H1 (cell line): ENCODE measurements at regions not wholly inside any gene's neighbourhood (a gene's known extent, or its start where the extent isn't known, plus 50 kb on each side); places are given as distances from the start of the nearest gene placed in this dataset.

ENCODE experiments used
- CTCF ChIA-PET: fragments of 300-600 bp; sonication (Branson Sonifier 250); formaldehyde crosslinking; loops from one replicate; lab custom pipeline; 2021; ENCODE audit not compliant: partially characterized antibody; lab: Charles Lee
- POLR2A ChIA-PET: fragments of 300-600 bp; sonication (Branson Sonifier 250); formaldehyde crosslinking; loops from one replicate; lab custom pipeline; 2021; ENCODE audit warnings: inconsistent platforms; ENCODE audit not compliant: partially characterized antibody; lab: Charles Lee
- DNase-seq, 2 experiments: peaks; one replicate each; pipeline versions ENCODE4 v3.0.0 to v3.0.0-alpha.2; 2010 to 2022; ENCODE audit warnings: low spot score in 2 of 2, low read depth in 1 of 2, mixed read lengths in 1 of 2
- FAIRE-seq: peaks from 2 replicates; lab custom pipeline; 2011; peaks lifted over from hg19 to GRCh38; lab: Jason Lieb, UNC
- H2AFZ ChIP-seq: 2 replicates; pipeline ENCODE4 v1.8.1; 2012; ENCODE audit warnings: low read length, inconsistent platforms
- H2AK5ac ChIP-seq: 2 replicates; pipeline ENCODE4 v1.6.1; 2013; ENCODE audit warnings: low read depth, low read length
- H2BK120ac ChIP-seq: replicated peaks from 2 replicates; pipeline ENCODE3; 2013; ENCODE audit warnings: low read depth, low read length, inconsistent platforms
- H2BK12ac ChIP-seq: 2 replicates; pipeline ENCODE4 v1.6.1; 2013; ENCODE audit warnings: low read depth, low read length
- H2BK15ac ChIP-seq: 2 replicates; pipeline ENCODE4 v1.6.1; 2013; ENCODE audit warnings: low read length
- H2BK20ac ChIP-seq: 2 replicates; pipeline ENCODE4 v1.6.1; 2013; ENCODE audit warnings: low read length
- H2BK5ac ChIP-seq: 2 replicates; pipeline ENCODE4 v1.6.1; 2013; ENCODE audit warnings: low read depth, low read length
- H3K14ac ChIP-seq: 2 replicates; pipeline ENCODE4 v1.6.1; 2013; ENCODE audit warnings: inconsistent platforms; ENCODE audit not compliant: insufficient read length
- H3K18ac ChIP-seq: 2 replicates; pipeline ENCODE4 v1.6.1; 2013; ENCODE audit warnings: low read length; ENCODE audit errors: extremely low read depth
- H3K23ac ChIP-seq: 2 replicates; pipeline ENCODE4 v1.6.1; 2013; ENCODE audit warnings: inconsistent platforms; ENCODE audit not compliant: insufficient read length
- H3K23me2 ChIP-seq: 2 replicates; pipeline ENCODE4 v1.6.1; 2013; ENCODE audit warnings: low read depth, low read length
- H3K27ac ChIP-seq: 2 replicates; pipeline ENCODE4 v1.6.1; 2011; ENCODE audit warnings: low read depth, low read length, inconsistent platforms
- H3K27me3 ChIP-seq, 4 experiments: replicated peaks in 1 of 4; 1 replicate in 1 of 4; 2 replicates in 3 of 4; pipeline versions ENCODE4 v1.6.1 to v1.8.1; 2011 to 2013; ENCODE audit warnings: low read length in 3 of 4, mild to moderate bottlenecking in 3 of 4, inconsistent platforms in 2 of 4, mixed read lengths in 2 of 4, moderate library complexity in 1 of 4; ENCODE audit not compliant: control insufficient read depth in 3 of 4, insufficient read depth in 3 of 4; ENCODE audit errors: extremely low read depth in 1 of 4
- H3K36me3 ChIP-seq, 4 experiments: 2 replicates each; pipeline versions ENCODE4 v1.6.1 to v1.8.1; 2011 to 2013; ENCODE audit warnings: mild to moderate bottlenecking in 4 of 4, low read length in 3 of 4, moderate library complexity in 2 of 4, control low read depth in 1 of 4, inconsistent platforms in 1 of 4; ENCODE audit not compliant: insufficient read depth in 4 of 4, control insufficient read depth in 2 of 4
- H3K4ac ChIP-seq: replicated peaks from 2 replicates; pipeline ENCODE3; 2013; ENCODE audit warnings: low read length, low read depth, mixed read lengths, inconsistent platforms; ENCODE audit not compliant: insufficient read length
- H3K4me1 ChIP-seq, 4 experiments: replicated peaks in 1 of 4; 1 replicate in 1 of 4; 2 replicates in 3 of 4; pipeline versions ENCODE4 v1.6.1 to v1.8.1; 2011 to 2013; ENCODE audit warnings: low read length in 3 of 4, inconsistent platforms in 2 of 4, mixed read lengths in 1 of 4; ENCODE audit not compliant: insufficient read depth in 4 of 4, control insufficient read depth in 3 of 4
- H3K4me2 ChIP-seq, 2 experiments: 2 replicates each; pipeline versions ENCODE4 v1.6.1 to v1.8.1; 2011 to 2013; ENCODE audit warnings: low read depth in 2 of 2, low read length in 2 of 2, control low read depth in 1 of 2, inconsistent platforms in 1 of 2, mild to moderate bottlenecking in 1 of 2; ENCODE audit not compliant: insufficient read depth in 1 of 2
- H3K4me3 ChIP-seq, 4 experiments: fragments of 200-600, 300-600 bp in 1 of 4; sonication (generic), shearing (Covaris generic), sonication (Bioruptor Twin) in 1 of 4; 2 replicates each; pipeline versions ENCODE4 v1.5.1 to v1.8.1; 2011 to 2016; ENCODE audit warnings: low read length in 4 of 4, low read depth in 3 of 4, control low read depth in 2 of 4, inconsistent platforms in 2 of 4, mild to moderate bottlenecking in 2 of 4, mixed read lengths in 1 of 4, moderate library complexity in 1 of 4; ENCODE audit not compliant: insufficient read depth in 2 of 4; ENCODE audit errors: extremely low read depth in 1 of 4
- H3K56ac ChIP-seq: replicated peaks from 2 replicates; pipeline ENCODE3; 2013; ENCODE audit warnings: low read depth, mild to moderate bottlenecking, mixed read lengths, low read length, inconsistent platforms; ENCODE audit not compliant: insufficient read length
- H3K79me1 ChIP-seq: 2 replicates; pipeline ENCODE4 v1.6.1; 2013; ENCODE audit warnings: low read depth, low read length, control low read depth
- H3K79me2 ChIP-seq, 2 experiments: 2 replicates each; pipeline versions ENCODE4 v1.6.1 to v1.8.1; 2012 to 2013; ENCODE audit warnings: low read length in 2 of 2, mild to moderate bottlenecking in 2 of 2, inconsistent platforms in 1 of 2; ENCODE audit not compliant: insufficient read depth in 2 of 2, control insufficient read depth in 1 of 2
- H3K9ac ChIP-seq, 4 experiments: replicated peaks in 1 of 4; 1 replicate in 1 of 4; 2 replicates in 3 of 4; pipeline versions ENCODE4 v1.6.1 to v1.8.1; 2011 to 2013; ENCODE audit warnings: low read depth in 3 of 4, low read length in 3 of 4, control low read depth in 2 of 4, mild to moderate bottlenecking in 2 of 4, moderate library complexity in 2 of 4, inconsistent platforms in 1 of 4; ENCODE audit errors: extremely low read depth in 1 of 4
- H3K9me3 ChIP-seq, 2 experiments: 2 replicates each; pipeline versions ENCODE4 v1.6.1 to v1.8.1; 2012 to 2013; ENCODE audit warnings: mild to moderate bottlenecking in 2 of 2, moderate library complexity in 2 of 2, control low read depth in 1 of 2, inconsistent platforms in 1 of 2, low read depth in 1 of 2, low read length in 1 of 2, mixed read lengths in 1 of 2; ENCODE audit not compliant: insufficient read depth in 2 of 2
- H4K20me1 ChIP-seq, 2 experiments: replicated peaks in 1 of 2; 2 replicates each; pipeline versions ENCODE3 to v1.8.1; 2011 to 2013; ENCODE audit warnings: inconsistent platforms in 2 of 2, low read length in 2 of 2, mild to moderate bottlenecking in 1 of 2; ENCODE audit not compliant: insufficient read depth in 2 of 2, control insufficient read depth in 1 of 2
- H4K5ac ChIP-seq: 2 replicates; pipeline ENCODE4 v1.6.1; 2013; ENCODE audit warnings: low read length, low read depth, mixed read lengths, inconsistent platforms; ENCODE audit not compliant: insufficient read length
- H4K8ac ChIP-seq: 2 replicates; pipeline ENCODE4 v1.8.0; 2013; ENCODE audit warnings: mild to moderate bottlenecking, moderate library complexity, low read length, inconsistent platforms; ENCODE audit not compliant: insufficient read depth; ENCODE audit errors: extremely low read depth
- H4K91ac ChIP-seq: replicated peaks from 2 replicates; pipeline ENCODE3; 2013; ENCODE audit warnings: low read length, mixed read lengths, inconsistent platforms; ENCODE audit not compliant: insufficient read length
- BRCA1 ChIP-seq: IDR thresholded peaks from 2 replicates; pipeline ENCODE4 v1.6.1; 2012; ENCODE audit warnings: low read depth, low read length, improper control_type of control experiment
- CBX8 ChIP-seq: fragments of 300-800, 300-1000 bp; sonication (generic); IDR thresholded peaks from 2 replicates; pipeline ENCODE4 v1.7.1; 2016; ENCODE audit warnings: low read depth, low read length, borderline replicate concordance
- CTBP2 ChIP-seq: IDR thresholded peaks from 2 replicates; pipeline ENCODE4 v1.7.0; 2011; ENCODE audit warnings: borderline replicate concordance, mild to moderate bottlenecking, moderate library complexity, mixed read lengths, low read length; ENCODE audit not compliant: insufficient read depth, insufficient read length
- FOSL1 ChIP-seq: IDR thresholded peaks from 2 replicates; pipeline ENCODE4 v1.6.1; 2011; ENCODE audit warnings: mild to moderate bottlenecking, low read depth, low read length, moderate library complexity; ENCODE audit not compliant: insufficient read depth
- HDAC6 ChIP-seq: IDR thresholded peaks from one replicate; pipeline ENCODE4 v1.7.1; 2012; ENCODE audit warnings: low read depth, mild to moderate bottlenecking, inconsistent platforms, low read length, moderate library complexity
- KDM1A ChIP-seq: fragments of 200-600, 300-600 bp; sonication (generic); IDR thresholded peaks from 2 replicates; pipeline ENCODE4 v1.7.1; 2016; ENCODE audit warnings: mild to moderate bottlenecking, low read length, borderline replicate concordance
- RAD21 ChIP-seq, 2 experiments: IDR thresholded peaks in 1 of 2; conservative IDR thresholded peaks in 1 of 2; 2 replicates each; pipeline ENCODE4 v1.6.1; 2011; ENCODE audit warnings: low read depth in 2 of 2, low read length in 2 of 2, improper control_type of control experiment in 1 of 2, inconsistent platforms in 1 of 2, mild to moderate bottlenecking in 1 of 2, moderate library complexity in 1 of 2
- SIN3A ChIP-seq, 2 experiments: IDR thresholded peaks in 1 of 2; conservative IDR thresholded peaks in 1 of 2; 2 replicates each; pipeline ENCODE4 v1.6.1; 2011 to 2012; ENCODE audit warnings: low read length in 2 of 2, improper control_type of control experiment in 1 of 2, low read depth in 1 of 2, mild to moderate bottlenecking in 1 of 2
- TAF7 ChIP-seq: optimal IDR thresholded peaks from 2 replicates; pipeline ENCODE3; 2011; ENCODE audit warnings: low read depth, mild to moderate bottlenecking, inconsistent platforms, low read length, moderate library complexity, borderline replicate concordance
- WGBS, 2 experiments: shearing (Covaris generic) in 1 of 2; methylation state at CpG; one replicate each; pipeline versions ENCODE4 v1.1.6 to v1.1.7; 2013 to 2015; ENCODE audit warnings: low lambda C conversion rate in 2 of 2, mixed read lengths in 2 of 2, inconsistent platforms in 1 of 2, low coverage in 1 of 2, missing lambda C conversion rate in 1 of 2; ENCODE audit not compliant: insufficient replicate concordance in 2 of 2, insufficient coverage in 1 of 2, insufficient read length in 1 of 2; ENCODE audit errors: extremely low coverage in 1 of 2, missing lambda C conversion rate in 1 of 2; 5-methylcytosine and 5-hydroxymethylcytosine counted together
- TF ChIP-seq, protein P1 (sequence below): IDR thresholded peaks from 2 replicates; pipeline ENCODE4 v1.6.1; 2011; ENCODE audit warnings: low read depth, mild to moderate bottlenecking, low read length; ENCODE audit not compliant: insufficient read depth

DNA sequence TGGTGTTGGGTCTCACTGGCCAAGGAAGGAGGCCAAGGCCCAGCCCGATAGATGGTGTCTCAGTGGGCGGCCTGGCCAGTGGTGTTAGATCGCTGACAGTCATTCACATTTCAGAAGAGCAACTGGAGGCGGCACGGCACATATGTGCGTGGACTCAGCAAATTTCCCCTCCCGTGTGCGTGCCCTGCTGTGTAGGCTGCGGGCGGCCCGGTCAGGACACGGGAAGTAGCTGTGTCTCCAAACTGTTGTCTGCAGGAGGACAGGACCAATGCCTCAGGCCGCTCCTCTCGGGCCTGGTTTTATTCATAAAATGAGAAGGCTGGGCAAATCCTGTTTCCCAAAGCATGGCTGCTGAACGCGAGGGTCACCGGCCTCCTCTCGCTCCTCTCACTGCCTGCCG is 711.7 kb downstream of the BRD1 start:
- Histone ChIP-seq H3K9ac (no peak overlapping the region), H3K23me2 (no peaks in the 10 kb centered on the region), H3K36me3 (no peaks in the 10 kb centered on the region), H2BK120ac (no peak overlapping the region), H3K4ac (no peak overlapping the region), H4K20me1 (peaks cover 0 to 3% of the 10 kb centered on the region in 2 experiments), H2BK15ac (no peak overlapping the region), H3K27ac (no peak overlapping the region), H3K79me1 (no peaks in the 10 kb centered on the region), H4K91ac (no peak overlapping the region), H2BK20ac (no peak overlapping the region), H4K8ac (no peak overlapping the region), H3K18ac (no peak overlapping the region; the same call in 1 of the 2 replicates), H3K79me2 (no peaks in the 10 kb centered on the region), H2AFZ (no peak overlapping the region), H2BK5ac (no peak overlapping the region), H2AK5ac (no peak overlapping the region), H4K5ac (no peak overlapping the region), H3K4me2 (no peak overlapping the region), H3K4me1 (peaks cover 0 to 11% (median 7%) of the 10 kb centered on the region in 4 experiments; a peak in 6 of 7 replicates), H3K56ac (no peak overlapping the region), H3K27me3 (no peaks in the 10 kb centered on the region), H3K23ac (no peak overlapping the region), H3K4me3 (no peak overlapping the region), H3K14ac (no peak overlapping the region), H3K9me3 (no peaks in the 10 kb centered on the region), H2BK12ac (no peak overlapping the region)
- CTCF ChIA-PET, result interaction anchor here (0.6 to 1.2 kb wide), 3 partner anchors 8 to 499 kb away, joined by 3 to 5 read pairs (median 3); no protein-coding TSS in a partner anchor
- TF ChIP-seq HDAC6 (no peak), BRCA1 (no peak), FOSL1 (no peak), RAD21 (IDR thresholded peaks at IDR 0.05 in 1 of 2, conservative IDR thresholded peaks at IDR 0.05 in 1 of 2; ENCODE audit: low read depth in 2 of 2, low read length in 2 of 2) (no peak), TAF7 (no peak), KDM1A (no peak), CBX8 (no peak), SIN3A (conservative IDR thresholded peaks at IDR 0.05 in 1 of 2, IDR thresholded peaks at IDR 0.05 in 1 of 2; ENCODE audit: low read depth in 1 of 2, low read length in 2 of 2) (no peak), CTBP2 (no peak)
- TF ChIP-seq, protein P1, sequence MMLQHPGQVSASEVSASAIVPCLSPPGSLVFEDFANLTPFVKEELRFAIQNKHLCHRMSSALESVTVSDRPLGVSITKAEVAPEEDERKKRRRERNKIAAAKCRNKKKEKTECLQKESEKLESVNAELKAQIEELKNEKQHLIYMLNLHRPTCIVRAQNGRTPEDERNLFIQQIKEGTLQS, result no peak
- WGBS, 2 experiments, result 94% methylated on average over 19 of the region's 19 CpGs; no CpG with 5 or more reads in 1 of the 2 experiments
- no peak for DNase-seq
- POLR2A ChIA-PET, result no interaction called here
- no peak for FAIRE-seq
